ENCODE measurements at regions not wholly inside any gene's neighbourhood (a gene's known extent, or its start where the extent isn't known, plus 50 kb on each side); places are given as distances from the start of the nearest gene placed in this dataset.

- peaks cover 5% of the 10 kb centered on the region for H3K27me3 Mint-ChIP-seq (ENCODE audit: insufficient read depth, low read depth, poor library complexity)
- Histone ChIP-seq H4K20me1 (replicated peaks; ENCODE audit: insufficient read depth) (no peaks in the 10 kb centered on the region), H3K27me3 (ENCODE audit: insufficient read depth) (no peaks in the 10 kb centered on the region), H3K27ac (ENCODE audit: low read depth) (no peak overlapping the region), H3K36me3 (ENCODE audit: insufficient read depth) (no peaks in the 10 kb centered on the region), H3K4me3 (no peak overlapping the region), H3F3A (replicated peaks; ENCODE audit: low read depth) (no peaks in the 10 kb centered on the region), H3K4me1 (ENCODE audit: insufficient read depth) (no peaks in the 10 kb centered on the region), H2AFZ (no peak overlapping the region), H3K4me2 (no peak overlapping the region), H3K9me2 (ENCODE audit: insufficient read depth) (0 out of 2 replicates have a peak, but pooled peaks cover 3% of the 10 kb centered on the region), H3K79me2 (replicated peaks; ENCODE audit: insufficient read depth) (no peaks in the 10 kb centered on the region)
- DNase-seq (ENCODE audit: low spot score) = no peak
- peaks cover 2% of the 10 kb centered on the region; the same call in 2 of the 3 replicates for H3K4me1 Mint-ChIP-seq
- no peak overlapping the region for H3K27ac Mint-ChIP-seq
- TF ChIP-seq ETS1 (IDR thresholded peaks at IDR 0.05) (no peak), CREB1 (CRISPR knock-in tag; IDR thresholded peaks at IDR 0.05; ENCODE audit: low read depth) (no peak), ZNF331 (CRISPR knock-in tag; IDR thresholded peaks at IDR 0.05; ENCODE audit: low read depth) (no peak), ZNF462 (CRISPR knock-in tag; IDR thresholded peaks at IDR 0.05) (no peak), EZH2 (IDR thresholded peaks at IDR 0.05; ENCODE audit: low read depth, unreplicated experiment) (no peak), ZNF114 (CRISPR knock-in tag; IDR thresholded peaks at IDR 0.05) (no peak), STAT1 (IDR thresholded peaks at IDR 0.05; ENCODE audit: unreplicated experiment) (no peak), JUNB (IDR thresholded peaks at IDR 0.05; ENCODE audit: unreplicated experiment) (no peak), EZH2phosphoT487 (IDR thresholded peaks at IDR 0.05; ENCODE audit: unreplicated experiment) (no peak), CTCF (conservative IDR thresholded peaks at IDR 0.05; ENCODE audit: low read depth in 2 of 2) (no peak), NANOG (IDR thresholded peaks at IDR 0.05; ENCODE audit: borderline replicate concordance) (no peak), POLR2AphosphoS5 (IDR thresholded peaks at IDR 0.05; ENCODE audit: low read depth) (no peak)
- TF ChIP-seq, protein P1, sequence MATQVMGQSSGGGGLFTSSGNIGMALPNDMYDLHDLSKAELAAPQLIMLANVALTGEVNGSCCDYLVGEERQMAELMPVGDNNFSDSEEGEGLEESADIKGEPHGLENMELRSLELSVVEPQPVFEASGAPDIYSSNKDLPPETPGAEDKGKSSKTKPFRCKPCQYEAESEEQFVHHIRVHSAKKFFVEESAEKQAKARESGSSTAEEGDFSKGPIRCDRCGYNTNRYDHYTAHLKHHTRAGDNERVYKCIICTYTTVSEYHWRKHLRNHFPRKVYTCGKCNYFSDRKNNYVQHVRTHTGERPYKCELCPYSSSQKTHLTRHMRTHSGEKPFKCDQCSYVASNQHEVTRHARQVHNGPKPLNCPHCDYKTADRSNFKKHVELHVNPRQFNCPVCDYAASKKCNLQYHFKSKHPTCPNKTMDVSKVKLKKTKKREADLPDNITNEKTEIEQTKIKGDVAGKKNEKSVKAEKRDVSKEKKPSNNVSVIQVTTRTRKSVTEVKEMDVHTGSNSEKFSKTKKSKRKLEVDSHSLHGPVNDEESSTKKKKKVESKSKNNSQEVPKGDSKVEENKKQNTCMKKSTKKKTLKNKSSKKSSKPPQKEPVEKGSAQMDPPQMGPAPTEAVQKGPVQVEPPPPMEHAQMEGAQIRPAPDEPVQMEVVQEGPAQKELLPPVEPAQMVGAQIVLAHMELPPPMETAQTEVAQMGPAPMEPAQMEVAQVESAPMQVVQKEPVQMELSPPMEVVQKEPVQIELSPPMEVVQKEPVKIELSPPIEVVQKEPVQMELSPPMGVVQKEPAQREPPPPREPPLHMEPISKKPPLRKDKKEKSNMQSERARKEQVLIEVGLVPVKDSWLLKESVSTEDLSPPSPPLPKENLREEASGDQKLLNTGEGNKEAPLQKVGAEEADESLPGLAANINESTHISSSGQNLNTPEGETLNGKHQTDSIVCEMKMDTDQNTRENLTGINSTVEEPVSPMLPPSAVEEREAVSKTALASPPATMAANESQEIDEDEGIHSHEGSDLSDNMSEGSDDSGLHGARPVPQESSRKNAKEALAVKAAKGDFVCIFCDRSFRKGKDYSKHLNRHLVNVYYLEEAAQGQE (IDR thresholded peaks at IDR 0.05; ENCODE audit: unreplicated experiment) = no peak
- ATAC-seq = no peak
- H3K9me3 Mint-ChIP-seq = peaks cover 35% of the 10 kb centered on the region
- H3K4me3 Mint-ChIP-seq = no peak overlapping the region
- H3K36me3 Mint-ChIP-seq (ENCODE audit: low read depth) = peaks cover 3% of the 10 kb centered on the region; the same call in 2 of the 3 replicates
Measured at GRCh38 chr14:101357038-101357437, 204.3 kb upstream of the DIO3 start.
